SK-N-SH (cell line): ENCODE measurements at regions not wholly inside any gene's neighbourhood (a gene's known extent, or its start where the extent isn't known, plus 50 kb on each side); places are given as distances from the start of the nearest gene placed in this dataset.

Source experiments
- CTCF ChIA-PET: fragments of 300-600, 350-600 bp; formaldehyde crosslinking; extraction: SDS; loops from one replicate; lab custom pipeline; 2021; lab: Yijun Ruan, JAX
- POLR2A ChIA-PET: fragments of 350-600 bp; sonication (Branson Sonifier 250); formaldehyde crosslinking; extraction: SDS; loops from one replicate; lab custom pipeline; 2020; ENCODE audit warnings: antibody characterized with exemption, inconsistent platforms; lab: Yijun Ruan, JAX
- DNase-seq: peaks from one replicate; pipeline ENCODE4 v3.0.0; 2012
- H2AFZ ChIP-seq: fragments of 200-600 bp; sonication (generic); 2 replicates; pipeline ENCODE4 v1.8.1; 2016; ENCODE audit warnings: antibody characterized with exemption, mild to moderate bottlenecking, low read depth
- H3F3A ChIP-seq: fragments of 200-600 bp; sonication (generic); replicated peaks from 2 replicates; pipeline ENCODE3; 2016; ENCODE audit warnings: antibody characterized with exemption, mild to moderate bottlenecking; ENCODE audit not compliant: insufficient read depth
- H3K27ac ChIP-seq, 2 experiments: fragments of 200-500 bp in 1 of 2; fragments of 200-600 bp in 1 of 2; sonication (Bioruptor generic) in 1 of 2; sonication (generic), shearing (Covaris generic) in 1 of 2; 2 replicates each; pipeline versions ENCODE4 v1.5.1 to v1.6.1; 2014 to 2016; ENCODE audit warnings: low read depth in 2 of 2, inconsistent platforms in 1 of 2, low read length in 1 of 2, mild to moderate bottlenecking in 1 of 2, mixed read lengths in 1 of 2
- H3K27me3 ChIP-seq: fragments of 200-600 bp; sonication (generic), shearing (Covaris generic); 2 replicates; pipeline ENCODE4 v1.6.1; 2016; ENCODE audit warnings: mixed run types; ENCODE audit not compliant: insufficient read depth
- H3K36me3 ChIP-seq, 2 experiments: fragments of 200-500 bp in 1 of 2; fragments of 200-600 bp in 1 of 2; sonication (Bioruptor generic) in 1 of 2; sonication (generic) in 1 of 2; replicated peaks in 1 of 2; 2 replicates each; pipeline versions ENCODE3 to v1.5.1; 2014 to 2016; ENCODE audit warnings: low read length in 1 of 2, mild to moderate bottlenecking in 1 of 2; ENCODE audit not compliant: insufficient read depth in 2 of 2, control insufficient read depth in 1 of 2
- H3K4me1 ChIP-seq, 2 experiments: fragments of 200-500 bp in 1 of 2; fragments of 200-600 bp in 1 of 2; sonication (Bioruptor generic) in 1 of 2; sonication (generic), shearing (Covaris generic) in 1 of 2; 2 replicates each; pipeline versions ENCODE4 v1.5.1 to v1.6.1; 2014 to 2016; ENCODE audit warnings: low read depth in 1 of 2, low read length in 1 of 2, mixed run types in 1 of 2; ENCODE audit not compliant: insufficient read depth in 2 of 2, control insufficient read depth in 1 of 2
- H3K4me2 ChIP-seq: fragments of 200-600 bp; sonication (generic), shearing (Covaris generic); 2 replicates; pipeline ENCODE4 v1.6.1; 2017; ENCODE audit warnings: mixed run types
- H3K4me3 ChIP-seq, 2 experiments: fragments of 200-500 bp in 1 of 2; fragments of 200-600 bp in 1 of 2; sonication (Bioruptor generic) in 1 of 2; sonication (generic), shearing (Covaris generic) in 1 of 2; 2 replicates each; pipeline versions ENCODE4 v1.5.1 to v1.8.1; 2014 to 2016; ENCODE audit warnings: low read depth in 2 of 2, inconsistent platforms in 1 of 2, low read length in 1 of 2, mild to moderate bottlenecking in 1 of 2, mixed read lengths in 1 of 2, moderate library complexity in 1 of 2
- H3K79me2 ChIP-seq: fragments of 200-600 bp; sonication (generic); 2 replicates; pipeline ENCODE4 v1.8.1; 2017; ENCODE audit warnings: mild to moderate bottlenecking; ENCODE audit not compliant: insufficient read depth
- H3K9ac ChIP-seq: fragments of 200-600 bp; sonication (generic); 2 replicates; pipeline ENCODE4 v1.6.1; 2017; ENCODE audit warnings: mixed run types
- H3K9me2 ChIP-seq: fragments of 200-600 bp; sonication (generic); 2 replicates; pipeline ENCODE4 v1.6.1; 2017; ENCODE audit warnings: mixed run types
- H3K9me3 ChIP-seq: fragments of 200-600 bp; sonication (generic); 2 replicates; pipeline ENCODE4 v1.6.1; 2017; ENCODE audit warnings: mixed run types, mild to moderate bottlenecking, moderate library complexity
- H4K20me1 ChIP-seq: fragments of 200-600 bp; sonication (generic); 2 replicates; pipeline ENCODE4 v1.6.1; 2017; ENCODE audit warnings: mild to moderate bottlenecking, mixed run types; ENCODE audit not compliant: insufficient read depth
- CHD2 ChIP-seq: fragments of 150-350 bp; IDR thresholded peaks from 2 replicates; pipeline ENCODE4 v1.6.1; 2018; ENCODE audit warnings: low read length; ENCODE audit not compliant: partially characterized antibody
- CTCF ChIP-seq: fragments of 200-600 bp; sonication (generic); IDR thresholded peaks from 2 replicates; pipeline ENCODE4 v1.6.1; 2017; ENCODE audit warnings: antibody characterized with exemption, mild to moderate bottlenecking, moderate library complexity
- GABPA ChIP-seq: IDR thresholded peaks from 2 replicates; pipeline ENCODE4 v1.4.0; 2012; ENCODE audit warnings: low read depth, mild to moderate bottlenecking
- IRF3 ChIP-seq: fragments of 150-350 bp; IDR thresholded peaks from 2 replicates; pipeline ENCODE4 v1.6.1; 2016; ENCODE audit warnings: mild to moderate bottlenecking, low read depth, low read length
- MXI1 ChIP-seq: IDR thresholded peaks from 2 replicates; pipeline ENCODE4 v1.6.1; 2012; ENCODE audit warnings: mild to moderate bottlenecking, low read depth, low read length, improper control_type of control experiment
- RAD21 ChIP-seq: IDR thresholded peaks from 2 replicates; pipeline ENCODE4 v1.6.1; 2012; ENCODE audit warnings: mild to moderate bottlenecking, low read length
- RCOR1 ChIP-seq: fragments of 150-350 bp; IDR thresholded peaks from 2 replicates; pipeline ENCODE4 v1.6.1; 2017; ENCODE audit warnings: antibody characterized with exemption, low read length
- REST ChIP-seq: IDR thresholded peaks from 2 replicates; pipeline ENCODE4 v1.6.1; 2012; ENCODE audit warnings: mild to moderate bottlenecking, low read depth, low read length, moderate library complexity
- RFX5 ChIP-seq: IDR thresholded peaks from 2 replicates; pipeline ENCODE4 v1.6.1; 2012; ENCODE audit warnings: mild to moderate bottlenecking, improper control_type of control experiment, low read length
- SIN3A ChIP-seq: IDR thresholded peaks from 2 replicates; pipeline ENCODE4 v1.6.1; 2012; ENCODE audit warnings: low read depth, mild to moderate bottlenecking, low read length, moderate library complexity, borderline replicate concordance
- SMC3 ChIP-seq: IDR thresholded peaks from 2 replicates; pipeline ENCODE4 v1.6.1; 2012; ENCODE audit warnings: low read depth, low read length, improper control_type of control experiment
- TCF12 ChIP-seq: IDR thresholded peaks from 2 replicates; pipeline ENCODE4 v1.4.0; 2012
- WGBS: methylation state at CpG from one replicate; pipeline ENCODE4 v1.1.6; 2017; ENCODE audit warnings: low lambda C conversion rate; 5-methylcytosine and 5-hydroxymethylcytosine counted together
- TF ChIP-seq, protein P1 (sequence below): IDR thresholded peaks from 2 replicates; pipeline ENCODE4 v1.4.0; 2012; ENCODE audit warnings: low read depth, borderline replicate concordance
- TF ChIP-seq, protein P2 (sequence below): IDR thresholded peaks from 2 replicates; pipeline ENCODE4; 2012
- TF ChIP-seq, protein P3 (sequence below): IDR thresholded peaks from 2 replicates; pipeline ENCODE4 v1.4.0; 2012; ENCODE audit warnings: low read depth

GRCh38 chr10:2445370-2445769 is 622.0 kb upstream of the PFKP start:
- no peak for TF ChIP-seq CHD2
- no peak for TF ChIP-seq TCF12
- TF ChIP-seq, protein P1, sequence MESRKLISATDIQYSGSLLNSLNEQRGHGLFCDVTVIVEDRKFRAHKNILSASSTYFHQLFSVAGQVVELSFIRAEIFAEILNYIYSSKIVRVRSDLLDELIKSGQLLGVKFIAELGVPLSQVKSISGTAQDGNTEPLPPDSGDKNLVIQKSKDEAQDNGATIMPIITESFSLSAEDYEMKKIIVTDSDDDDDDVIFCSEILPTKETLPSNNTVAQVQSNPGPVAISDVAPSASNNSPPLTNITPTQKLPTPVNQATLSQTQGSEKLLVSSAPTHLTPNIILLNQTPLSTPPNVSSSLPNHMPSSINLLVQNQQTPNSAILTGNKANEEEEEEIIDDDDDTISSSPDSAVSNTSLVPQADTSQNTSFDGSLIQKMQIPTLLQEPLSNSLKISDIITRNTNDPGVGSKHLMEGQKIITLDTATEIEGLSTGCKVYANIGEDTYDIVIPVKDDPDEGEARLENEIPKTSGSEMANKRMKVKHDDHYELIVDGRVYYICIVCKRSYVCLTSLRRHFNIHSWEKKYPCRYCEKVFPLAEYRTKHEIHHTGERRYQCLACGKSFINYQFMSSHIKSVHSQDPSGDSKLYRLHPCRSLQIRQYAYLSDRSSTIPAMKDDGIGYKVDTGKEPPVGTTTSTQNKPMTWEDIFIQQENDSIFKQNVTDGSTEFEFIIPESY, result no peak
- TF ChIP-seq IRF3, result no peak
- no peak for TF ChIP-seq CTCF
- TF ChIP-seq, all 33 proteins: peak for 0
- no peaks in the 10 kb centered on the region for H3K36me3 ChIP-seq
- H3K9me2 ChIP-seq, result no peaks in the 10 kb centered on the region
- no peaks in the 10 kb centered on the region for H3F3A ChIP-seq
- H3K4me2 ChIP-seq, result no peak overlapping the region
- no peak overlapping the region for H3K27ac ChIP-seq
- H3K4me1 ChIP-seq, result no peaks in the 10 kb centered on the region
- H4K20me1 ChIP-seq, result no peaks in the 10 kb centered on the region
- H3K9me3 ChIP-seq, result peaks cover 4% of the 10 kb centered on the region; the same call in 1 of the 2 replicates
- H3K27me3 ChIP-seq, result no peaks in the 10 kb centered on the region
- no peak overlapping the region for H3K4me3 ChIP-seq
- H3K79me2 ChIP-seq, result no peaks in the 10 kb centered on the region
- no peak for DNase-seq
- ChIA-PET CTCF (interaction anchor here (1.2 kb wide), 1 partner anchor 13 kb away, joined by 3 read pairs; no protein-coding TSS in a partner anchor), POLR2A (no interaction called here)
- 41% methylated on average over 10 of the region's 10 CpGs for WGBS
- H3K9ac ChIP-seq, result no peak overlapping the region
- H2AFZ ChIP-seq, result no peak overlapping the region

DNA sequence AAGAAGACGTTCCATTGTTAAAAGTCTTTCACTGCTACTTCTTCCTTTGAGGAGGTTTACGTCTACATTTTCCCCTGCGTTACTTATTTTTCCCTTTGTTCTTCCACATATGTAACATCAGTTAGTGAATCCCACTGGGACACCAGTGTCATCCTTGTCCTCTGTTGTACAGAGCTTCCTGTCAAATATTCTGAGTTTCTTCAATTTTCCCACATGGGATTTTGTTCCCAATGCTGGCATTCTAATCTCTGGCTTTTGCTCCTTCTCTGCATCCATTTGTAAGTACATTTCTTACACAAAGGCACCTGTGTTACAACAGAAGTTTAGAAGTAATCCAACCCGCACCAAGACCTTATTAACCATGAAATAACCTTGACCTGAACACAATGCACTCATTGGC is 627.4 kb upstream of the PFKP start:
- no peak for DNase-seq
- Histone ChIP-seq H3K4me3 (no peak overlapping the region), H3K4me2 (no peak overlapping the region), H3K9ac (no peak overlapping the region), H3K27ac (no peak overlapping the region), H3K9me3 (no peaks in the 10 kb centered on the region), H3K79me2 (no peaks in the 10 kb centered on the region), H3K27me3 (no peaks in the 10 kb centered on the region), H2AFZ (no peak overlapping the region), H3F3A (no peaks in the 10 kb centered on the region), H3K9me2 (no peaks in the 10 kb centered on the region), H3K4me1 (no peaks in the 10 kb centered on the region), H3K36me3 (no peaks in the 10 kb centered on the region), H4K20me1 (no peaks in the 10 kb centered on the region)
- 39% methylated on average over 4 of the region's 4 CpGs for WGBS
- POLR2A ChIA-PET, result no interaction called here
- CTCF ChIA-PET, result no interaction called here
- no peak for TF ChIP-seq GABPA
- TF ChIP-seq, protein P2, sequence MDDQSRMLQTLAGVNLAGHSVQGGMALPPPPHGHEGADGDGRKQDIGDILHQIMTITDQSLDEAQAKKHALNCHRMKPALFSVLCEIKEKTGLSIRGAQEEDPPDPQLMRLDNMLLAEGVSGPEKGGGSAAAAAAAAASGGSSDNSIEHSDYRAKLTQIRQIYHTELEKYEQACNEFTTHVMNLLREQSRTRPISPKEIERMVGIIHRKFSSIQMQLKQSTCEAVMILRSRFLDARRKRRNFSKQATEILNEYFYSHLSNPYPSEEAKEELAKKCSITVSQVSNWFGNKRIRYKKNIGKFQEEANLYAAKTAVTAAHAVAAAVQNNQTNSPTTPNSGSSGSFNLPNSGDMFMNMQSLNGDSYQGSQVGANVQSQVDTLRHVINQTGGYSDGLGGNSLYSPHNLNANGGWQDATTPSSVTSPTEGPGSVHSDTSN, result no peak
- TF ChIP-seq CTCF, result no peak
- TF ChIP-seq CHD2, result no peak
- TF ChIP-seq SIN3A, result no peak
- TF ChIP-seq, protein P3, sequence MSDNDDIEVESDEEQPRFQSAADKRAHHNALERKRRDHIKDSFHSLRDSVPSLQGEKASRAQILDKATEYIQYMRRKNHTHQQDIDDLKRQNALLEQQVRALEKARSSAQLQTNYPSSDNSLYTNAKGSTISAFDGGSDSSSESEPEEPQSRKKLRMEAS, result no peak
- TF ChIP-seq SMC3, result no peak
- TF ChIP-seq REST, result no peak
- no peak for TF ChIP-seq RCOR1
- TF ChIP-seq RAD21, result no peak
- TF ChIP-seq MXI1, result no peak
- no peak for TF ChIP-seq RFX5
